Gastroesophageal sphincter (tissue), 4 donors: ENCODE measurements at regions not wholly inside any gene's neighbourhood (a gene's known extent, or its start where the extent isn't known, plus 50 kb on each side); places are given as distances from the start of the nearest gene placed in this dataset.

ENCODE experiments used
- ATAC-seq: fragments of 150-250 bp; one replicate; pipeline ENCODE4 v1.9.1; 2016; ENCODE audit warnings: mild to moderate bottlenecking, moderate library complexity
- H3K27ac ChIP-seq, 4 donors: fragments of 200-600 bp; sonication (generic) in 3 of 4; 1 replicate in 3 of 4; 2 replicates in 1 of 4; pipeline ENCODE4 v1.5.1; 2016 to 2019
- H3K27me3 ChIP-seq: fragments of 200-600 bp; sonication (generic); one replicate; pipeline ENCODE4 v1.5.1; 2019
- H3K36me3 ChIP-seq, 2 donors: fragments of 200-600 bp; sonication (generic); one replicate each; pipeline ENCODE4 v1.5.1; 2019; ENCODE audit warnings: control low read depth in 1 of 2
- H3K4me1 ChIP-seq, 3 donors: fragments of 200-600 bp; sonication (generic); 1 replicate in 2 of 3; 2 replicates in 1 of 3; pipeline ENCODE4 v1.5.1; 2016 to 2019; ENCODE audit warnings: control low read depth in 2 of 3
- H3K4me3 ChIP-seq, 2 donors: fragments of 200-600 bp; sonication (generic); one replicate each; pipeline ENCODE4 v1.5.1; 2019; ENCODE audit warnings: mild to moderate bottlenecking in 1 of 2, moderate library complexity in 1 of 2
- H3K9me3 ChIP-seq, 3 donors: fragments of 200-600 bp; sonication (generic); one replicate each; pipeline ENCODE4 v1.5.1; 2017 to 2019; ENCODE audit warnings: control low read depth in 2 of 3
- EP300 ChIP-seq: sonication (generic); formaldehyde crosslinking; IDR thresholded peaks from one replicate; pipeline ENCODE4 v1.6.1; 2017; ENCODE audit warnings: antibody characterized with exemption, mild to moderate bottlenecking
- POLR2A ChIP-seq, 2 donors: fragments of 450-650 bp; IDR thresholded peaks; one replicate each; pipeline ENCODE4 v1.6.1; 2017; ENCODE audit warnings: antibody characterized with exemption in 2 of 2, mild to moderate bottlenecking in 2 of 2, moderate library complexity in 1 of 2
- POLR2AphosphoS5 ChIP-seq: sonication (generic); formaldehyde crosslinking; IDR thresholded peaks from one replicate; pipeline ENCODE4 v1.6.1; 2017; ENCODE audit warnings: antibody characterized with exemption
- WGBS, 2 donors: methylation state at CpG; one replicate each; pipeline ENCODE4 v1.1.5; 2018; ENCODE audit warnings: low coverage in 1 of 2; 5-methylcytosine and 5-hydroxymethylcytosine counted together
- TF ChIP-seq, protein P1 (sequence below), 4 experiments: fragments of 200-600 bp in 2 of 4; fragments of 450-650 bp in 2 of 4; sonication (generic) in 1 of 4; IDR thresholded peaks; one replicate each; pipeline ENCODE4 v1.5.1; 2017 to 2019; ENCODE audit warnings: antibody characterized with exemption in 4 of 4, mild to moderate bottlenecking in 2 of 4, moderate library complexity in 2 of 4

DNA sequence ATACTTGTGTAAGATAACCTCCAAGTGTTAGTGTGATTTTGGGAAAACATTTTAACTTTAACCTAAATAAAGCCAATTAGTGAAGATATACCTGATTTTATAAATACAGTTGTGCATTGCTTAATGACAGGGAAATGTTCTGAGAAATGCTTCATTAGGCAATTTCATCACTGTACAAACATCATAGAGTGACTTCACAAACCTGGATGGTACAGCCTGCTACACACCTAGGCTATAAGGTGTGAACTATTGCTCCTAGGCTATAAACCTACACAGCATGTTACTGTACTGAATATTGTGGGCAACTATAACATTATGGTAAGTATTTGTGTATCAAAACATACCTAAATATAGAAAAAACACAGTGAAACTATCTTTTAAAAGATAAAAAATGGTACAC, 166.8 kb upstream of the TARS1 start:
- Histone ChIP-seq H3K4me1 (no peaks in the 10 kb centered on the region), H3K9me3 (no peaks in the 10 kb centered on the region), H3K27me3 (no peaks in the 10 kb centered on the region), H3K36me3 (no peaks in the 10 kb centered on the region), H3K4me3 (no peak overlapping the region), H3K27ac (no peak overlapping the region)
- no peak for ATAC-seq
- TF ChIP-seq POLR2AphosphoS5 (no peak), POLR2A (IDR thresholded peaks at IDR 0.05) (no peak), EP300 (no peak)
- TF ChIP-seq, protein P1, sequence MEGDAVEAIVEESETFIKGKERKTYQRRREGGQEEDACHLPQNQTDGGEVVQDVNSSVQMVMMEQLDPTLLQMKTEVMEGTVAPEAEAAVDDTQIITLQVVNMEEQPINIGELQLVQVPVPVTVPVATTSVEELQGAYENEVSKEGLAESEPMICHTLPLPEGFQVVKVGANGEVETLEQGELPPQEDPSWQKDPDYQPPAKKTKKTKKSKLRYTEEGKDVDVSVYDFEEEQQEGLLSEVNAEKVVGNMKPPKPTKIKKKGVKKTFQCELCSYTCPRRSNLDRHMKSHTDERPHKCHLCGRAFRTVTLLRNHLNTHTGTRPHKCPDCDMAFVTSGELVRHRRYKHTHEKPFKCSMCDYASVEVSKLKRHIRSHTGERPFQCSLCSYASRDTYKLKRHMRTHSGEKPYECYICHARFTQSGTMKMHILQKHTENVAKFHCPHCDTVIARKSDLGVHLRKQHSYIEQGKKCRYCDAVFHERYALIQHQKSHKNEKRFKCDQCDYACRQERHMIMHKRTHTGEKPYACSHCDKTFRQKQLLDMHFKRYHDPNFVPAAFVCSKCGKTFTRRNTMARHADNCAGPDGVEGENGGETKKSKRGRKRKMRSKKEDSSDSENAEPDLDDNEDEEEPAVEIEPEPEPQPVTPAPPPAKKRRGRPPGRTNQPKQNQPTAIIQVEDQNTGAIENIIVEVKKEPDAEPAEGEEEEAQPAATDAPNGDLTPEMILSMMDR (IDR thresholded peaks at IDR 0.05): no peak

DNA sequence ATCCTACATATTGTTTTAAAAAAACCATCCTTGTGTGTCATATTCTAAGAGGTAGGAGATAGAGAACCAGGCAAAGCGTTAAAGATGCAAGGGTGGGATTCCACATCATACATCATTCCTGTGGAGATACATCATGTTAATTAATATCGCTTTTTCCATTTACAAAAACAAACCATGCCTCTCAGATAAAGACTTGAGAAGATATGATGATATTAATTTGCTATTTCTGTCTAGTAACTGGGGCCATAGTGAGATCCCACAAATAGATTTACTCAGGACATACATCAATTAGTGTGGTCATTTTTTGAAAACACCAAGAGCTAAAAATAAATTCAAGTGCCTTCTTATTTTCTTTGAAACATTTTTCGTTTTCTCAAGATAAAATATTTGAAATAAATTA, 165.4 kb upstream of the TARS1 start:
- no peak overlapping the region for H3K27ac ChIP-seq
- WGBS, 2 donors: 56 to 64% methylated on average over 3 of the region's 3 CpGs
- no peak overlapping the region for H3K4me3 ChIP-seq
- no peaks in the 10 kb centered on the region for H3K36me3 ChIP-seq
- no peak for ATAC-seq
- no peaks in the 10 kb centered on the region for H3K4me1 ChIP-seq
- H3K27me3 ChIP-seq: no peaks in the 10 kb centered on the region
- no peaks in the 10 kb centered on the region for H3K9me3 ChIP-seq
- TF ChIP-seq POLR2A (IDR thresholded peaks at IDR 0.05) (no peak), POLR2AphosphoS5 (no peak)

DNA sequence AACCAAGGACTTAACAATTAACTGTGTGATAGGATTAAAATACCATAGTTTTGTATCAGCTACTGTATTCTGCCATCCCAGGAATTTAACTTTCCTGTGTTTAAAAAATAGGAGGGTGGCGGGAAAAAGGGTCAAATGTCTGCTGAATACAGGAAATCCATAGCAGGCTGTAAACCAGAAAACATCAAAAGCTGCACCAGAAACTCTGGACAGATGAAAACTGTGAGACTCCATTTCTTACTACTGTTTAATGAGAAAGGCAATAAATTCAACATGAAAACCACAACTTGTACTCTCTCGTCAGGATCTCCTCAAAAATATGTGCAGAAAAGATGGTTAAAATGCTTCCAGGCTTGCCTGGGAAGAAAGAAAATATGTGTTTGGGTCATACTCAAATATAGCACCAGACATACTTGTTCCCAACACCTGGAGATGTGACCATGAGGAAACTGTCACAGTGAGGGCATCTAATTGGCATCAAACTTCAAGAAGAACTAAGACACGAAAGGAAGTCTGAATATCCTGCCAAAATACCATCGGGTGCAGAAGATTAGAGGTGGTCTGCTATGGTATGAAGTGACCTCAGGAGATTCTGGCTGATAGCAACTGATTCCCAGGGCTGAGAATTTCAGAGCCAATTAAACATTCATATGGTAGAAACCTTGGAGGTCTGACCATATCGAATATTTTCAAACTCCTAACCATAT, 164.7 kb upstream of the TARS1 start:
- no peaks in the 10 kb centered on the region for H3K36me3 ChIP-seq
- no peaks in the 10 kb centered on the region for H3K4me1 ChIP-seq
- WGBS, 2 donors: 49 to 57% methylated on average over 5 of the region's 5 CpGs
- no peak overlapping the region for H3K4me3 ChIP-seq
- no peaks in the 10 kb centered on the region for H3K9me3 ChIP-seq
- no peak for ATAC-seq
- H3K27me3 ChIP-seq: no peaks in the 10 kb centered on the region
- no peak for TF ChIP-seq POLR2A (IDR thresholded peaks at IDR 0.05)
- no peak for TF ChIP-seq EP300
- no peak overlapping the region for H3K27ac ChIP-seq

DNA sequence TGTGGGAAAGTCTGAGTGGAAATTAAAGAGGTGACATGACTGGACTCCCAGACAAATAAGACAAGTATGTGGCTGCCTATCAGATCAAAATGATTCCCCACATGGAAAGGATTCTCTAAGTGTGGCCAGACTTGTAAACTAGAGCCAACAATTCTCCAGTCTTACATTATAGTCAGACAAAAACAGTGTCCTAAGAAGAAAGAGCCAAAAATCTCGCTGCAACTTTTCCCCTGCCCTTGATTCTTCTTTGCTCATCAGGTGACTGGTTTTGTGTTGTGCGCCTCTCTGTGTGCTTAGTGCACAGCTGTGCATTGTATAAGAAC, 164.2 kb upstream of the TARS1 start:
- TF ChIP-seq, protein P1 (IDR thresholded peaks at IDR 0.05): no peak
- TF ChIP-seq EP300 (no peak), POLR2A (IDR thresholded peaks at IDR 0.05) (no peak), POLR2AphosphoS5 (no peak)
- no peak overlapping the region for H3K4me3 ChIP-seq
- no peaks in the 10 kb centered on the region for H3K27me3 ChIP-seq
- ATAC-seq: no peak
- no peaks in the 10 kb centered on the region for H3K36me3 ChIP-seq
- no peak overlapping the region for H3K27ac ChIP-seq
- peaks cover 0 to 5% (median 0%) of the 10 kb centered on the region in 3 donors for H3K4me1 ChIP-seq
- 54 to 61% methylated on average over 2 of the region's 2 CpGs for WGBS, 2 donors
- no peaks in the 10 kb centered on the region for H3K9me3 ChIP-seq

DNA sequence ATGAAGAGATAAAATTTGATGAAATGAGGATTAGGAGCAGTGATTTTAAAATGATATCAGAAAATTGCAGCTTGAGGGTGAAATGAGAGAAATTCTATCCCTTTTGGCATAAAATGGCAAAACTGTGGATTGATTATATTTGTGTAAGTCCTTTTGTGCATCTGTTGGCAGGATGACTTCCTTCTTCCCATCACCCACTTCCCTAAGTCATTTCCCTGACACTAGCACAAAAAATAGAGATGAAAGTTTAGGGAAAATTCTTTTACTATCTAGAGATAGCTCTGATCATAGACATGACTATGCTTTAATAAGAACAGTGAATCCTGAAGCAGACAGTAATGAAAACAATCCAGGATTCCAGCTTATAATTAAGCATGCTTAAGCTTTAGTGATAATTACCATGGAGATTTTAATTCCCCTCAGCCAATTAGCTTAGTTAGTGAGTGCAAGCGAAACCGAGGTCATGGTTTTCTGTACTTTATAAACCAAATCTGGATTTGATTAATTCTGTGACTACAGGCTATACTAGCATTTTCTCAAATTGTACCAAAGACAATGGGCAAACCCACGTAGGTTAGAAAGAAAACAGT, 163.6 kb upstream of the TARS1 start:
- no peak for ATAC-seq
- no peak overlapping the region for H3K4me3 ChIP-seq
- TF ChIP-seq EP300: no peak
- TF ChIP-seq, protein P1 (IDR thresholded peaks at IDR 0.05): no peak
- TF ChIP-seq POLR2A (IDR thresholded peaks at IDR 0.05): no peak
- TF ChIP-seq POLR2AphosphoS5: no peak
- 55 to 95% methylated on average over 2 to 3 of the region's 3 CpGs for WGBS, 2 donors
- no peaks in the 10 kb centered on the region for H3K36me3 ChIP-seq
- no peaks in the 10 kb centered on the region for H3K9me3 ChIP-seq
- H3K27ac ChIP-seq: no peak overlapping the region
- peaks cover 0 to 8% (median 0%) of the 10 kb centered on the region in 3 donors for H3K4me1 ChIP-seq
- no peaks in the 10 kb centered on the region for H3K27me3 ChIP-seq

DNA sequence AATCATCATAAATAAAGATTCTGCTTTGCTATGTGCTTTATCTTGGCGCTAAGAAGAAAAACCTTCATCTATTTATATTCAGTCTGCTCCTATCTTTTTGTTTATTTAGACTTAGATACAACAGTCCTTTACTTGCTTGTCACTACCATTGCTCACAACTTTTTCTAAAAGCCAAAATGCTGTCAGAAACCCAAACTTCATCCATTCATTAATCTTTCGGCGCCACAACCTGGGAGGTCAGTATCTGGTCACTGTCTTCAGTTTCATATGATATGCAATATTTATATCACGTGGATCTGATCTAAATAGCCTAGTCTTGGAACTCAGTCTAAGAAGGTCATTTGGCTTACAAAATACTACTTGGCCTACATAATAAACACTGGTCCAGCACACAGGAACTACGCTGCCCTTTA, 159.3 kb upstream of the TARS1 start:
- WGBS, 2 donors: 31 to 49% methylated on average over 5 of the region's 5 CpGs
- Histone ChIP-seq H3K9me3 (no peaks in the 10 kb centered on the region), H3K4me1 (peaks cover 0 to 14% (median 0%) of the 10 kb centered on the region in 3 donors), H3K27ac (no peak overlapping the region), H3K36me3 (no peaks in the 10 kb centered on the region), H3K4me3 (no peak overlapping the region), H3K27me3 (no peaks in the 10 kb centered on the region)
- no peak for ATAC-seq
- TF ChIP-seq POLR2A (IDR thresholded peaks at IDR 0.05) (no peak), EP300 (no peak), POLR2AphosphoS5 (no peak)
- TF ChIP-seq, protein P1 (IDR thresholded peaks at IDR 0.05): no peak
